Jurkat, Clone E6-1 (cell line): ENCODE measurements at regions not wholly inside any gene's neighbourhood (a gene's known extent, or its start where the extent isn't known, plus 50 kb on each side); places are given as distances from the start of the nearest gene placed in this dataset.
"Not testable (repeated sequence)": the region's sequence is repeated elsewhere in the genome, so short reads cannot be mapped to it uniquely, and the experiment has no call there.

Experiments
- DNase-seq: peaks from one replicate; pipeline ENCODE4 v3.0.0-alpha.2; 2011; ENCODE audit warnings: low read depth, low spot score
- H3K4me3 ChIP-seq: 2 replicates; pipeline ENCODE4 v1.5.1; 2011; ENCODE audit warnings: mild to moderate bottlenecking, low read length, control low read depth, moderate library complexity

GRCh38 chr16:88234421-88235271 lies 148.1 kb upstream of the ZNF469 start:
- not testable (repeated sequence) for DNase-seq

GRCh38 chr16:88235691-88236090 lies 147.1 kb upstream of the ZNF469 start:
- not testable (repeated sequence) for DNase-seq, H3K4me3 ChIP-seq

More at GRCh38 chr16:88234421-88235271, 148.1 kb upstream of the ZNF469 start:
- not testable (repeated sequence) for H3K4me3 ChIP-seq

- H3K4me3 ChIP-seq, DNase-seq: not testable (repeated sequence)
Measured at GRCh38 chr16:88236229-88236628, 146.5 kb upstream of the ZNF469 start.

GRCh38 chr16:88237314-88237713 lies 145.4 kb upstream of the ZNF469 start:
- DNase-seq, H3K4me3 ChIP-seq: not testable (repeated sequence)

GRCh38 chr16:88237761-88238415 lies 144.9 kb upstream of the ZNF469 start:
- not testable (repeated sequence) for H3K4me3 ChIP-seq, DNase-seq

GRCh38 chr16:88238732-88239274 lies 144.0 kb upstream of the ZNF469 start:
- DNase-seq, H3K4me3 ChIP-seq: not testable (repeated sequence)

GRCh38 chr16:88240118-88240517 lies 142.6 kb upstream of the ZNF469 start:
- not testable (repeated sequence) for DNase-seq, H3K4me3 ChIP-seq

- DNase-seq, H3K4me3 ChIP-seq: not testable (repeated sequence)
Measured at GRCh38 chr16:88240776-88241175, 142.0 kb upstream of the ZNF469 start.

- DNase-seq, H3K4me3 ChIP-seq: not testable (repeated sequence)
Measured at GRCh38 chr16:88241404-88242311, 141.1 kb upstream of the ZNF469 start.

- DNase-seq, H3K4me3 ChIP-seq: not testable (repeated sequence)
Measured at GRCh38 chr16:88242312-88243295, 140.2 kb upstream of the ZNF469 start.

GRCh38 chr16:88243921-88244320 lies 138.8 kb upstream of the ZNF469 start:
- not testable (repeated sequence) for DNase-seq, H3K4me3 ChIP-seq

GRCh38 chr16:88245241-88246081 lies 137.3 kb upstream of the ZNF469 start:
- H3K4me3 ChIP-seq, DNase-seq: not testable (repeated sequence)

- DNase-seq, H3K4me3 ChIP-seq: not testable (repeated sequence)
Measured at GRCh38 chr16:88246955-88247582, 135.7 kb upstream of the ZNF469 start.

GRCh38 chr16:88247583-88247966 lies 135.2 kb upstream of the ZNF469 start:
- DNase-seq, H3K4me3 ChIP-seq: not testable (repeated sequence)

- not testable (repeated sequence) for H3K4me3 ChIP-seq, DNase-seq
Measured at GRCh38 chr16:88248761-88249160, 134.0 kb upstream of the ZNF469 start.

- not testable (repeated sequence) for DNase-seq
Measured at GRCh38 chr16:88250381-88250780, 132.4 kb upstream of the ZNF469 start.

More at GRCh38 chr16:88250381-88250780, 132.4 kb upstream of the ZNF469 start:
- not testable (repeated sequence) for H3K4me3 ChIP-seq
